ENCODE measurements at regions not wholly inside any gene's neighbourhood (a gene's known extent, or its start where the extent isn't known, plus 50 kb on each side); places are given as distances from the start of the nearest gene placed in this dataset.

DNA sequence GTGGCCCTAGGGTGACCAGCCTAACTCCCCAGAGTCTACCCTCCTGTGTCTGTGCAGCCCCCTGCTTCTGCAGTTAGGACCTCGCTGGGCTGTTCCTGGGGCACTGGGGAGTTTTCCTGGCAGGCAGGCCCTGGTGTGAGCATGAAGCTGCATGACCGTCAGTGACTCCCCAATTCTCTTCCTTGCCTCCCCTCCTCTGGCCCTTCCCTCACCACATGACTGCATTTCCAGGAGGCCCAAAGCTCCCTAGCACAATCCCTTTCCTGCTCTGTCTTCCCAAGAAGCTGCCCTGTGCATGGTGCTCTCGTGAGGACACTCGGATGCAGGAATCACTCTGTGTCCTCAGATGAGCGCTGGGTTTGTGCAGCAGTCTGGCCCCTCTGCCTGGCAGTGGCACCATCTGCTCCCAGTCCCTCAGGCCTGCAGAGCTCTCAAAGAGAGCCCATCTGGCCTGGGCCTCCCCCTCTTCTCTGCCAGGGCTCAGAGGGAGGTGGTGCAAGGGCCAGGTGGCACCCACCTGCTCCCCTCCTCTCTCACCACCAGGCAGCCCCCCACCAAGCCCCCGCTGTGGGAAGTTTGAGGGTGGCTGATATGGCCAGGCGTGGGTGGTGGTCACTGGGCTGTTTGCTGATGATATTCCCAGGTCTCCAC, 125.6 kb upstream of the HS6ST1 start:
- Histone ChIP-seq H3K27me3 (ENCODE audit: insufficient read depth, low read length) (no peaks in the 10 kb centered on the region), H3K9me3 (ENCODE audit: low read length) (no peaks in the 10 kb centered on the region), H3K36me3 (ENCODE audit: insufficient read depth, low read length) (no peaks in the 10 kb centered on the region), H3K4me1 (ENCODE audit: insufficient read depth, low read length) (peaks cover 43% of the 10 kb centered on the region), H3K4me3 (ENCODE audit: low read length) (no peak overlapping the region), H2AFZ (ENCODE audit: low read depth, low read length) (no peak overlapping the region)

DNA sequence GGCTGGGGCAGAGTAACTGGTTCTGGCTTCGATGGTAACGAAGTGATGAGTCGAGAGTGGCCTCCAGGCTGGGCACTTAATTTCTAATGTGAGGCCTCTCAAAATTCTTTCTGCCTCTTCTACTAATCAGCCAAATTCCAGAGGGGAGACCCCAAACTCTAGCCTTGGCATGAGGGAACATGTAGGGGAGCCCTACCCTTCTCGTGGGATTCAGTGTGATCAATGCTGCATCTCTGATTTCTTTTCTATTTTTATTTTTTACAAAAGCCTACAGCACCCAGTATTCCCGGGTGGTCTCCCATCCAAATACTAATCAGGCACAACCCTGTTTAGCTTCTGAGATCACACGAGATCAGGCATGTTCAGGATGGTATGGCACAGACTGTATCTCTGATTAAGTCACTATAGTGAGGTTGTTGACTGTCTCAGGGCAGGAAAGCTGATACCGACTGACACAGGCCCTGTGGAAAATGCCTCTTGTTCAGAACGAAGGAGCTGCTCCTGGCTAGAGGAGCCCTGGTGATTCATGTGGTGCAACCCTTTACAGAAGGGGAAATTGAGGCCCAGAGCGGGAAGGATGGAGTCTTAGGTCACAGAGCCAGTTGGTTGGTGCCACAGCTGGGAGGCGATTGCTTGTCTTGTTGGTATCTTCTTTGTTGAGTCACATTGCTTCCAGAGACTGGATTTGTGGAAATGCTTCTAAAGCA, 126.3 kb upstream of the HS6ST1 start:
- Histone ChIP-seq H2AFZ (ENCODE audit: low read depth, low read length) (no peak overlapping the region), H3K9me3 (ENCODE audit: low read length) (no peaks in the 10 kb centered on the region)

DNA sequence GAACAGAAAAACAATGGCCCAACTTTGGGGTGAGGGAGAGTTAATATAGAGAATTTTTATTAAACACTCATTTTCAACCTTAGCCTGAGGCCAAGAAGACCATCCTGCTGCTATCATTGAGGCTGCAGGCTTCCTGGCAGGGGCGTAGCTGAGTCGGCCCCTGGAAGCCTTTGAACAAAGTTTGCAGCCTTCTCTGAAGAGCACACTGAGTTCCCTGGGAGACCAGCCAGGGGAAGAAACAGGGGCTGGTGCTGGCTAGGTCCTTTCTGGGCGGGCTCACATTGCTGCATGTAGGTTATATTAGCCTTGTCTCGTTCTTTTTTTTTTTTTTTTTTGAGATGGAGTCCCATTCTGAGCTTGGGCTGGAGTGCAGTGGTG, 126.8 kb upstream of the HS6ST1 start:
- H3K9me3 ChIP-seq (ENCODE audit: low read length) = no peaks in the 10 kb centered on the region
- H2AFZ ChIP-seq (ENCODE audit: low read depth, low read length) = no peak overlapping the region

More for the DNA sequence above, 126.3 kb upstream of the HS6ST1 start:
- Histone ChIP-seq H3K27me3 (ENCODE audit: insufficient read depth, low read length) (no peaks in the 10 kb centered on the region), H3K4me1 (ENCODE audit: insufficient read depth, low read length) (peaks cover 40% of the 10 kb centered on the region), H3K4me3 (ENCODE audit: low read length) (no peak overlapping the region), H3K36me3 (ENCODE audit: insufficient read depth, low read length) (no peaks in the 10 kb centered on the region)

DNA sequence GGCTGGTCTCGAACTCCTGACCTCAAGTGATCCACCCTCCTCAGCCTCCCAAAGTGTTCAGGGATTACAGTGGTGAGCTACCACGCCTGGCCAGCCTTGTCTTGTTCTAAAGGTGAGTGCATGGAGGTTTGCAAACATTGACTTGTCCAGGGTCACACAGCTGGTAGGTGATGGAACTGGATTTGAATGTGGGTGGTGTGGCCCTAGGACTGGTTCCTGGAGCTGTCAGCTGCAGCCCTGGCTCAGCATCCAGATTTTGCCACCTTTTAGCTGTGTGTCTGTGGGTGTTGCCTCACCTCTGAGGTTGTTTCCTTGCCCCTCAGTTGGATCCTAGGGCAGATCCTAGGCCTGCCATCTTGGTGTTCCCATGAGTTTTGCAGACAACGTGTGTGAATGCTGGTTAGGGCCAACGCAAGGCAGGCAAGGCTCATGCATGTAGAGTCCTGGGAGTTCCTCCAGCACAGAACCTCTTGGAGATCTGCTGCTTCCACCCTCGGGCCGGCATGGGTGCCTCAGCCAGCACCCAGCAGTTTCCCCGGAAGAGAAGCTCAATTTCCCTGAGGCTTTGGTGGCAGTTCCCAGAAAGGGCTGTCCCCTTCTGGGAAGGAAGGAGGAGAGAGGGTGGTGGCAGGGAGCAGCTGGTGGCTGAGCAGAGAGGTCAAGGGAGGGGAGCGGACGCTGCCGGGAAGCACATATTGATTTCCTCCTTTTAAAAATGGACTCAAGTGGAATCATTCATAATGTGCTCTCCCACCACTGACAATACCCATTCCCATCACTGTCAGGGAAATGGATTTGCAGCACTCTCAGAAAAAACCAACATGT, 127.6 kb upstream of the HS6ST1 start:
- no peaks in the 10 kb centered on the region for H3K9me3 ChIP-seq (ENCODE audit: low read length)
- H3K36me3 ChIP-seq (ENCODE audit: insufficient read depth, low read length) = no peaks in the 10 kb centered on the region
- H3K4me1 ChIP-seq (ENCODE audit: insufficient read depth, low read length) = peaks cover 50% of the 10 kb centered on the region
- no peak overlapping the region for H2AFZ ChIP-seq (ENCODE audit: low read depth, low read length)
- no peak overlapping the region for H3K4me3 ChIP-seq (ENCODE audit: low read length)
- no peaks in the 10 kb centered on the region for H3K27me3 ChIP-seq (ENCODE audit: insufficient read depth, low read length)

More for the DNA sequence above, 126.8 kb upstream of the HS6ST1 start:
- H3K36me3 ChIP-seq (ENCODE audit: insufficient read depth, low read length) = no peaks in the 10 kb centered on the region
- H3K27me3 ChIP-seq (ENCODE audit: insufficient read depth, low read length) = no peaks in the 10 kb centered on the region
- peaks cover 42% of the 10 kb centered on the region for H3K4me1 ChIP-seq (ENCODE audit: insufficient read depth, low read length)
- no peak overlapping the region for H3K4me3 ChIP-seq (ENCODE audit: low read length)

DNA sequence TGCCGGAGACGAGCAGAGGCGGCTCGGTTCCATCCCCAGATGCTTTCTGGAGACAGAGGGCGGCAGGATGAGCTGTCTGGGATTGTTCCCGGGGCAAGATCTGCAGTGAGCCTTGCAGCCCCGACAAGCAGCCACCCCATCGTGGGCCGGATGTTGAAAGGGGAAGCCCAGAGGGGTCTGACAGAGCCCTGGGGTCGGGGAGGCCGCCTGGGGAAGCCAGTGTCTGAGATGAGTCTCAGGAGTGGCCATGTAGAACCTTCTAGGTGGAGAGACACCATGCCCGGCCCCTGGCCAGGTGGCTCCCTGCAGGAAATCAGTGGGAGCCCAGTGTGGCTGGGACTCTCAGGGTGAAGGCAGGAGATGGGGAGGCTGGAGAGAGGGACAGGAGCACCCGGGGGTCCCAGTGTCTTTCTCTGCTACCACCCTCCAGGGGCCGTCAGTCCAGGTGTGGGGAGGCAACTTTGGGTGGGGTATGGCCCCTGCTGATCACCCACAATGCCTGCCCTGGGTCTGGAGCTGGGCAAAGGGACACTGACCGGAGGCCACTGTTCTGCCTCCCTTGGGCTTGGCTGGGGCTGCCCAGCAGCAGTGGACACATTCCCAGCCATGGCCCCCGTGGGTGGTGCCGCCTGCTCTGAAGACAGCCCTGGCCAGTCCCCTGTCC, 128.3 kb upstream of the HS6ST1 start:
- H3K36me3 ChIP-seq (ENCODE audit: insufficient read depth, low read length) = no peaks in the 10 kb centered on the region
- no peak overlapping the region for H3K4me3 ChIP-seq (ENCODE audit: low read length)
- H2AFZ ChIP-seq (ENCODE audit: low read depth, low read length) = no peak overlapping the region
- H3K4me1 ChIP-seq (ENCODE audit: insufficient read depth, low read length) = peaks cover 49% of the 10 kb centered on the region
- H3K27me3 ChIP-seq (ENCODE audit: insufficient read depth, low read length) = no peaks in the 10 kb centered on the region
- H3K9me3 ChIP-seq (ENCODE audit: low read length) = no peaks in the 10 kb centered on the region

DNA sequence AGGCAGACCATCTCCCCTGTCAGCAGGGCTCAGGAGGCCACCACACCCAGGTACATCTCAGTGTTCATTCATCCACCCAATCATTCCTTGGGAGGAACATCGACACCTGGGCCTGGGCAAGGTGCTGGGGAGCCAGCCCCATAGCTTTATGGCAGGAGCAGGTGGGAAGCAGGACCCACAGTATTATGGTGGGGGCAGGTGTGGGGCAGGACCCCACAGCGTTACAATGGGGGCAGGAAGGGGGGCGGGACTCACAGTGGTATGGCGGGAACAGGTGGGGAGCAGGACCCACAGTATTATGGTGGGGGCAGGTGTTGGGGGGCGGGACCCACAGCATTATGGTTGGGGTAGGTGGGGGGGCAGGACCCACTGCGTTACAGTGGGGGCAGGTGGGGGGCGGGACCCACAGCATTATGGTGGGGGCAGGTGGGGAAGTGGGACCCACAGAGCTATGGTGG, 128.9 kb upstream of the HS6ST1 start:
- Histone ChIP-seq H3K4me3 (ENCODE audit: low read length) (no peak overlapping the region), H2AFZ (ENCODE audit: low read depth, low read length) (no peak overlapping the region), H3K36me3 (ENCODE audit: insufficient read depth, low read length) (no peaks in the 10 kb centered on the region), H3K4me1 (ENCODE audit: insufficient read depth, low read length) (peaks cover 44% of the 10 kb centered on the region), H3K9me3 (ENCODE audit: low read length) (no peaks in the 10 kb centered on the region), H3K27me3 (ENCODE audit: insufficient read depth, low read length) (no peaks in the 10 kb centered on the region)

DNA sequence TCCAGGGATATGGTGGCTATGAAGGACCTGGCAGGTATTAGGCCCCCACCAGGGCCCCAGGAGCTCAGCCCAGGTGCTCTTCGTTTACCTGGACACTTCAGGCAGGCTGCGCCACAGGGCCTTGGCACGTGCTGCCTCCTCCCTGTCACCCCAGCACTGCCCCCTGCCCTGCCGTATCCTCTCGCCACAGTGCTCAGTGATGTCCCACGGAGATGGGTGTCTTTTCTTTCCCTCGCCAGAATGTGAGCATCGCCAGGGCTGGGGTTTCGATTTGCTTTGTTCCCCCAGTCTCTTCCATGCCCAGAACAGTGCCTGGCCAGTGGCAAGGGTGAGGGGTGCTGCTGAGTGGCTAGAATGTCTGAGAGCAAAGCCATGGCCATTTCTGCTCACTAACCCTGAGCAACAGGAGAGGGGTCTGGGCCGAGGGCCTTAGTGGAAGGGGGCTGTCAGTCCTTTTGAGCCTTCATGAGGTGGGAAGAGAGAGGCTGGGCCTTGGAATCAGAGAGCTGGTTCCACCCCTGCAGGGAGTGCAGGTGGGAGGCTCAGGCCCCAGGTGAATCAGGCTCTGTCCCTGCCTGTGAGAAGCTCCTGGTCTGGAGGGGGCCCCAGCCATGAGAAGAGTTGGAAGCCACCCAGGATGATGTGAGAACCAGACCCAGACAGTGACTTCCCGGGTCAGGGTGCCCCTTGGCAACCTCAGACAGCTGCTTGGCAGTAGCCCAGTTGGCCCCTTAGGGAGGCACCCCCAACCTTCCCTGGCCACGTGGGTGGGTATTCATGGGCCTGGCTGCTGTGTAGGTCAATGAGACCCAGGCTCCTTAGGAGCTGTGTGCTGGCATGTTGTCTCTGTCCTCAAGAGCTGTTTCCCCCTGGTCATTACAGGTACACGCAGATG, 129.9 kb upstream of the HS6ST1 start:
- no peak overlapping the region for H2AFZ ChIP-seq (ENCODE audit: low read depth, low read length)
- H3K36me3 ChIP-seq (ENCODE audit: insufficient read depth, low read length) = no peaks in the 10 kb centered on the region
- no peak overlapping the region for H3K4me3 ChIP-seq (ENCODE audit: low read length)
- no peaks in the 10 kb centered on the region for H3K9me3 ChIP-seq (ENCODE audit: low read length)
- peaks cover 35% of the 10 kb centered on the region for H3K4me1 ChIP-seq (ENCODE audit: insufficient read depth, low read length)
- H3K27me3 ChIP-seq (ENCODE audit: insufficient read depth, low read length) = no peaks in the 10 kb centered on the region

DNA sequence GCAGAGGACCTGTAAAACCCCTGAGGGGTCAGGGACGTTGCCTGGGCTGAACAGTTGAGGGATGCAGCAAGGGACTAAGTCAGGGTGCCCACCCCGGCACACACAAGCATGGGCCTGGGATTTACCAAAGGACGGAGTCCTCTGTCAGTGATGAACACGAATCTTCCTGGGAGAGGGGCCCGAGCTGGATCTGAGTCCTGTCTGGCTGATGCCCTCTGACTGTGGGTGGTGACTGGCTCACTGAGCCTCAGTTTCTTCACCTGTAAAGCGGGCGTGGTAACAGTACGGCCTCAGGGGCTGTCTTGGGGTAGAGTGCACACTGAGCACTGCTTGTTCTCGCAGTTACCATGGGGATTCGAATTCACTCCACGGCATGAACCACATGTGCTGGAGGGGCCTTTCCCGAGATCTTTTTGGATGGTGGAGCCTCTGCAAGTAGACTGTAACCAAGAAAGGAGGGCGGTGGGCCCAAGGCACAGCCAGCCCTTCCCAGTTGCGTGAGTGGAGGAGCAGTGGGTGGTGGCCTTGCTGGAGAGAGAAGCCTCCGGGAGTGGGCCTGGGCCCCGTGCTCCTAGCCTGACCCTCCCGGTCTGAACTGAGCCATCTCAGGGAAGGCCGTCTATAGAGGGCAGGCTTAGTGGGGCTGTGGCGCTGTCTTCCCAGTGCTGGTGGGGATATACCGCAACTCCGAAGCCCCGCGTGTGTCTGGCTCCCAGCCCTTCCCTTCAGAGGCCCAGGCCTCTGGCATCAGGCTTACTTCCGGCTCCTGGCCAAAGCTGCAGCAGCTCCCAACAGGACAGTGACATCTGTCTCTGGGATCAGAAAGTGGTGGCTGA, 130.8 kb upstream of the HS6ST1 start:
- Histone ChIP-seq H3K4me3 (ENCODE audit: low read length) (no peak overlapping the region), H3K9me3 (ENCODE audit: low read length) (no peaks in the 10 kb centered on the region), H3K4me1 (ENCODE audit: insufficient read depth, low read length) (peaks cover 28% of the 10 kb centered on the region), H3K27me3 (ENCODE audit: insufficient read depth, low read length) (no peaks in the 10 kb centered on the region), H3K36me3 (ENCODE audit: insufficient read depth, low read length) (no peaks in the 10 kb centered on the region), H2AFZ (ENCODE audit: low read depth, low read length) (no peak overlapping the region)

DNA sequence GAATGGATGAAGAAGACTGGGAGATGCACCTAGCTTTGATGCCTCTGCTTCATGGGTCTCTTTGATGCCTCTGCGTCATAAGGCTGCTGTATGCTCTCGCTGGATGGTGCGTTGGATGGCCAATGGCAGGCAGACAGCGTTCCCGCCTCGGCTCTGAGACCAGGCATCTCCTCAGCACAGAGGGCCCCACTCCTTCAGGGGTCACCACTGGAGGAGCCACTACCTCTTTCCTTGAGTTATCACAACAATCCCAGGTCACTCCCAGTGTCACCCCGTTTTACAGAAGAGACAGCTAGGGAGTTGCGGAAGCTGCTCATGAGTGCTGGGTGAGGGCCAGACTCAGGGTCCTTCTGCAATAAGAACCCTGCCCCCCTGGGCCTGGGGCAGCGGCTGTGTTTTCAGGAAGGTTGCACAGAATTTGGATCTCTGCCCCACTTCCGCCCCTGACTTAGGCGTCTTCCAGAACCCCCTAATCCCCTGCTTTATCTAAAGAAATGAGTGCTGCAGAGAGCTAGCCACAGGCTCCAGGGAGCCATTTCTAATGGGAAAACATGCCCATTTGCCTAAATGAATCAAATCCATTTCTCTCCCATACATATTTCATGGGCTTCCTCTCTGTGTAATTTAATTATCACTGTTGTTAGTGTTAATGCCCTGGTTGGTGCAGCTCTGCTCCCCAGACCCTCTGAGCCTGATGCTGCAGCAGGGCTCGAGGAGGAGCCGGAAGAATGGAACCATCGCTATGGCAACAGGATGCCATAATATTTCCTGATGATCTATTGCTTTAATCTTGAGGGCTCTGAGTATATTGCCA, 131.8 kb upstream of the HS6ST1 start:
- Histone ChIP-seq H3K9me3 (ENCODE audit: low read length) (peaks cover 2% of the 10 kb centered on the region), H3K27me3 (ENCODE audit: insufficient read depth, low read length) (no peaks in the 10 kb centered on the region), H3K4me1 (ENCODE audit: insufficient read depth, low read length) (peaks cover 28% of the 10 kb centered on the region), H3K4me3 (ENCODE audit: low read length) (no peak overlapping the region), H3K36me3 (ENCODE audit: insufficient read depth, low read length) (no peaks in the 10 kb centered on the region), H2AFZ (ENCODE audit: low read depth, low read length) (no peak overlapping the region)

DNA sequence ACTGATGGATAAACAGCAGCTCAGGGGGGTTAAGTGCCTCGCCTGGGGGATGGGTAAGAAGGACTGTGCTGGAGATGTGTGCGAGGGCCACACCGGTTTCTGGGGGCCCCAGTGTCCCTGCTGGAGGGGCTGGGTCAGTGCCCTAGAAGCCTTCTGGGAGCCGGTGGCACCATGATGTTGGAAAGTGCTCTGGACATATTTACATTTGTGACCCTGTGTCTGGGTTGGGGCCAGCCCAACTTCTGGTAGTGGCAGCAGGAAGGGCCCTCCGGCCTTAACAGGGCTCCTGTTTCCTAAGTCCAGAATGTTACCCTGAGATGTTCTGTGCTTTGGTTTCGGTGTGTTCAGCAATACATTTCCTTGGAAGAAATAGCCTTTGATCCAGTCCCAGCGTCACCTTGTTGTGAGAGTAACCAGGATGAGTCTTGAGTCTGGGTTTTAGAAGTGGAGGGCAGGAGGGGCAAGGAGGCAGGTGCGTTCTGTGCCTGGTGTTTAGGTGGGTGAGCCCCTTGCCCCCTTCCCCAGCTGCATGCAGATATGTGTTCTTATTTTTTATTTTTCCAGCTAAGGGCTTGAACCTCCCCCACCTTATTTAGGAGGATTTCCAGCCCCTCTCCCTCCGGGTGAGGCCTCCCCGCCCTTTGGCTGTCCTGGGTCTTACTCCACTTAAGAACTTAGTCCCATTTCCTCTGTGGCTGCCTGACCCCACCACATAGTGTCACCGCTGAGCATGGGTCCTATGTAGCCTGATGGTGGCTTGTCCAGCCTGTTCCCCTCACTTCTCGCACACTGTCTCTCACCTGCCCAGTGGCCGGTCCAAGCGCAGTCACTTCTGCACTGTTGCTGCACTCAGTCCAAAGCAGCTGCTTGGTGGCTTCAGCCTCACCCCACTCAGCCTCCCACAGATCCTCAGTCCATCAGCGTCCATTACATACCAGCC, 132.7 kb upstream of the HS6ST1 start:
- no peak overlapping the region for H2AFZ ChIP-seq (ENCODE audit: low read depth, low read length)
- H3K9me3 ChIP-seq (ENCODE audit: low read length) = peaks cover 4% of the 10 kb centered on the region
- no peak overlapping the region for H3K4me3 ChIP-seq (ENCODE audit: low read length)
- peaks cover 24% of the 10 kb centered on the region for H3K4me1 ChIP-seq (ENCODE audit: insufficient read depth, low read length)
- H3K27me3 ChIP-seq (ENCODE audit: insufficient read depth, low read length) = no peaks in the 10 kb centered on the region
- no peaks in the 10 kb centered on the region for H3K36me3 ChIP-seq (ENCODE audit: insufficient read depth, low read length)
